Nephron progenitor cell (in vitro differentiated cells): ENCODE measurements at regions not wholly inside any gene's neighbourhood (a gene's known extent, or its start where the extent isn't known, plus 50 kb on each side); places are given as distances from the start of the nearest gene placed in this dataset.
"Not testable (repeated sequence)": the region's sequence is repeated elsewhere in the genome, so short reads cannot be mapped to it uniquely, and the experiment has no call there.

Experiments used
- DNase-seq: peaks from one replicate; pipeline ENCODE4 v3.0.0; 2021
- H3K27ac Mint-ChIP-seq: 2 replicates; pipeline ENCODE4 v1.8.0; 2021; ENCODE audit warnings: mild to moderate bottlenecking, moderate library complexity, mixed read lengths
- H3K27me3 Mint-ChIP-seq: 2 replicates; pipeline ENCODE4 v1.8.0; 2021; ENCODE audit warnings: mild to moderate bottlenecking, low read depth, mixed read lengths; ENCODE audit not compliant: poor library complexity
- H3K36me3 Mint-ChIP-seq: 2 replicates; pipeline ENCODE4 v1.8.0; 2021; ENCODE audit warnings: low read depth, mixed read lengths
- H3K4me1 Mint-ChIP-seq: 2 replicates; pipeline ENCODE4 v1.8.0; 2021; ENCODE audit warnings: mixed read lengths
- H3K4me3 Mint-ChIP-seq: 2 replicates; pipeline ENCODE4 v1.8.0; 2021; ENCODE audit warnings: mild to moderate bottlenecking, moderate library complexity, mixed read lengths
- H3K9me3 Mint-ChIP-seq: 2 replicates; pipeline ENCODE4 v1.8.0; 2021; ENCODE audit warnings: mild to moderate bottlenecking, moderate library complexity, mixed read lengths
- TF ChIP-seq, protein P1 (sequence below): fragments of 200-600 bp; sonication (generic); IDR thresholded peaks from 2 replicates; pipeline ENCODE4 v1.5.0; 2021; ENCODE audit warnings: antibody characterized with exemption

DNA sequence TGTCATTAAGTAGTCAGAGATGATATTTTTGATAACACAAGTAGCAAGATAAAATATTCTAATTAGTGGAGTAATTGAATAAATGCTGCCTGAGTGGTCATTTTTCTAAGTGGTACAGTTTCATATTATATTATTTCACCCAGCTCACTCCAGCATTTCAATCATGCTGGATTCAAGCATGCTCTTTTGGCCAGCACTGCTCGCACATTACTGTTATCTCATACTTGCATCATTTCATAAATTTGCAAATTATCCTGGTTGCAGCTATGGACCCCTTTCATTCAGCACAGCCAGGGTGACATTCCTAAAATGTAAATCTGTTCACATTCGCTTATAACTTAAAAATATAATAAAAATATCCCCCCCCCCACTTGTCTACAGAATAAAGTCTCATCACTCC is 520.8 kb upstream of the CYLC2 start:
- Mint-ChIP-seq H3K4me3 (no peak overlapping the region), H3K36me3 (no peaks in the 10 kb centered on the region), H3K27me3 (no peaks in the 10 kb centered on the region), H3K4me1 (no peaks in the 10 kb centered on the region), H3K9me3 (no peaks in the 10 kb centered on the region), H3K27ac (no peak overlapping the region)
- DNase-seq: no peak
- TF ChIP-seq, protein P1, sequence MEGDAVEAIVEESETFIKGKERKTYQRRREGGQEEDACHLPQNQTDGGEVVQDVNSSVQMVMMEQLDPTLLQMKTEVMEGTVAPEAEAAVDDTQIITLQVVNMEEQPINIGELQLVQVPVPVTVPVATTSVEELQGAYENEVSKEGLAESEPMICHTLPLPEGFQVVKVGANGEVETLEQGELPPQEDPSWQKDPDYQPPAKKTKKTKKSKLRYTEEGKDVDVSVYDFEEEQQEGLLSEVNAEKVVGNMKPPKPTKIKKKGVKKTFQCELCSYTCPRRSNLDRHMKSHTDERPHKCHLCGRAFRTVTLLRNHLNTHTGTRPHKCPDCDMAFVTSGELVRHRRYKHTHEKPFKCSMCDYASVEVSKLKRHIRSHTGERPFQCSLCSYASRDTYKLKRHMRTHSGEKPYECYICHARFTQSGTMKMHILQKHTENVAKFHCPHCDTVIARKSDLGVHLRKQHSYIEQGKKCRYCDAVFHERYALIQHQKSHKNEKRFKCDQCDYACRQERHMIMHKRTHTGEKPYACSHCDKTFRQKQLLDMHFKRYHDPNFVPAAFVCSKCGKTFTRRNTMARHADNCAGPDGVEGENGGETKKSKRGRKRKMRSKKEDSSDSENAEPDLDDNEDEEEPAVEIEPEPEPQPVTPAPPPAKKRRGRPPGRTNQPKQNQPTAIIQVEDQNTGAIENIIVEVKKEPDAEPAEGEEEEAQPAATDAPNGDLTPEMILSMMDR: no peak

GRCh38 chr9:102469430-102469829 is 525.7 kb upstream of the CYLC2 start:
- not testable (repeated sequence) for H3K27ac Mint-ChIP-seq, H3K27me3 Mint-ChIP-seq, H3K36me3 Mint-ChIP-seq, H3K4me1 Mint-ChIP-seq, DNase-seq, H3K4me3 Mint-ChIP-seq, H3K9me3 Mint-ChIP-seq

DNA sequence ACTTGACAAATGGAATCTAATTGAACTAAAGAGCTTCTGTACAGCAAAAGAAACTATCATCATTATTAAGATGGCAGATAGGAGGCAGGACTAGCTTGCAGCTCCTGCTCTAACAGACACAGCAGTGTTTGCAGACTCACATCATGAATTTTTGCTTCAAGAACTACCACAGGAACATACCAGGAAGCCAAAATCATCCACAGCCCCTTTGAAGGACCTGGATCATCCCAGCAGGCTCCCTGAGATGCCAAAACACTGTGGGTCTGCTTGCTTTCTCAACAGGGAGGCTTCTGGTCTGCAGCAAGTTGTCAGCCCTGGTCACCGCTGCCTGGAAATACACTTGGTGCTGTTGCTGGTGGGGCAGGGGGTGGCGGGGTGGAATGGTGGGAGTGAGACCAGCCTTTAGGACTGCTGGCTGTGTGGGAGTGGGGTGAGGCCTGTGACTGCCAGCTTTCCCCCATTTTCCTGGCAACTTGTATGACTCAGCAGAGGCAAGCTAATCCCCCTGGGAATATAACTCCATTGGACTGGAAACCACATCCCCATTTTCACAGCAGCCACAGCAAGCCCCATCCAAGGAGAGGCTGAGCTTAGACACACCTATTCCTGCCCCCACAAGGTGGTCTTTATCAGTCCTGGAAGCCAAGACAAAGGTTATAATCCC is 533.8 kb upstream of the CYLC2 start:
- Mint-ChIP-seq H3K36me3 (no peaks in the 10 kb centered on the region), H3K27ac (no peak overlapping the region), H3K4me3 (no peak overlapping the region), H3K27me3 (peaks cover 3% of the 10 kb centered on the region), H3K9me3 (no peaks in the 10 kb centered on the region), H3K4me1 (no peaks in the 10 kb centered on the region)
- TF ChIP-seq, protein P1: no peak
- DNase-seq: no peak

- Mint-ChIP-seq H3K36me3 (no peaks in the 10 kb centered on the region), H3K27me3 (peaks cover 3% of the 10 kb centered on the region), H3K27ac (no peak overlapping the region), H3K9me3 (no peaks in the 10 kb centered on the region), H3K4me1 (no peaks in the 10 kb centered on the region), H3K4me3 (no peak overlapping the region)
- TF ChIP-seq, protein P1: no peak
- no peak for DNase-seq
Measured at GRCh38 chr9:102459828-102460227, 535.3 kb upstream of the CYLC2 start.

DNA sequence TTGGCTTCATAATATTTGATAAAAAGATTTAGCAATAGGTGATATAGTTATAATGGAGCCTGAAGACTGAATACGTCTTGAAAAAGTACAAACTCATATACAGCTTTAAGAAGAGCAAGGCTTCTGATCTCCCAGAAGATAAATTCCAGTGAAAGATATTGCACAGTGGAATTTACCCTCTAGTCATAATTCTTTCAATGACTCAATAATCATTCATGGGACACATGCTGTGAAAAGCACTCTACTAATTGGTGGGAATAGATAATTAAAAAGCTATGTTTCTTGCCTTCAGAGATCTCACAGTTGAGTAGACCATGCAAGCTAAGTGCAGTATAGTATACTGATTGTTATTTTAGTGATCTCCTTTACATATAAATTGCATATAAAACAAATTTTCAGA is 538.6 kb upstream of the CYLC2 start:
- H3K27ac Mint-ChIP-seq: no peak overlapping the region
- peaks cover under 1% of the 10 kb centered on the region for H3K27me3 Mint-ChIP-seq
- no peak overlapping the region for H3K4me3 Mint-ChIP-seq
- no peak for DNase-seq
- TF ChIP-seq, protein P1: no peak
- no peaks in the 10 kb centered on the region for H3K36me3 Mint-ChIP-seq
- H3K9me3 Mint-ChIP-seq: no peaks in the 10 kb centered on the region
- no peaks in the 10 kb centered on the region for H3K4me1 Mint-ChIP-seq

DNA sequence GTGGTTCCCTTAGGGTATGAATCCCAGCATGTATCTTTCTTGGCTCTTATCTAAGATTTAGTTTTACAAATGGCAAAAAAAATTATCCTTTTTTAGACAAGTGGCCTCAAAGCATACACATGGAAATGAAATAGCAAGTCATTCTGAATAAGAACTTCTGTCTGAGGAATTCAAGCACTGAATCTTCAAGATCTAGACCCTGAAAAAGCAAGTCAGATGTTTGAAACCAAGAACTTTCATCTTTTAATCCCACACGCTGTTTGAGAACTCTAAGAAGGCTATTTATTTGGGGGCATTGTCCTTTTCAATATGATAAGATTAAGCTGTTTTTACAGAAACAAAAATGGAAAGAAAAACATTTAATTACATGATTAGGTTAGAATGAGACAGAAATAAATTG is 549.2 kb upstream of the CYLC2 start:
- TF ChIP-seq, protein P1: no peak
- no peaks in the 10 kb centered on the region for H3K36me3 Mint-ChIP-seq
- H3K27ac Mint-ChIP-seq: no peak overlapping the region
- peaks cover 4% of the 10 kb centered on the region for H3K27me3 Mint-ChIP-seq
- H3K4me1 Mint-ChIP-seq: no peaks in the 10 kb centered on the region
- H3K9me3 Mint-ChIP-seq: peaks cover 33% of the 10 kb centered on the region
- H3K4me3 Mint-ChIP-seq: no peak overlapping the region
- no peak for DNase-seq
